ENCODE measurements at regions not wholly inside any gene's neighbourhood (a gene's known extent, or its start where the extent isn't known, plus 50 kb on each side); places are given as distances from the start of the nearest gene placed in this dataset.

DNA sequence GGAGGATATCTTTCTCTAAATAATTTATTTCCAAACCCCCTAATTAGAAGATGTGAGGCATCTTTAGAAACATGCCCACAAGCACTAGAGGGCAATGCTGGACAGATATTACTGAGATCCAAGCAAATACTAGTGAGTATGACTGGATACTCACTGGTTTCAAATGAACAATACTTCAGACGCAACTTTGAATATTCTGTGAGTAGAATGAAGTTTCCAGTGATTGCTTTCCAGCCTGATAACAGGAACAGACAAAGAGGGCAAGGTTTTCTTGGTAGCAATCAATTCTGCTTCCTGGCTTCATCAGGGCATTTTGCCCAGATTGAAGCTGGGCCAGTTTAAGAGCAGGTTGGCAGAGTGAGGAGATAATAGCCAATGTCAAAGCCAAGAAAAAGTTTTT is 442.6 kb upstream of the PDZRN3 start:
- no peak overlapping the region for H3K9ac ChIP-seq (ENCODE audit: low read depth in 1 of 3, low read length in 3 of 3)
- H3K9me3 ChIP-seq (ENCODE audit: control insufficient read depth in 3 of 3, low read length in 3 of 3): peaks cover 0 to 3% (median 0%) of the 10 kb centered on the region in 3 donors
- no peaks in the 10 kb centered on the region for H3K36me3 ChIP-seq (ENCODE audit: control insufficient read depth in 3 of 3, insufficient read depth in 3 of 3, low read length in 3 of 3)
- H3K4me3 ChIP-seq (ENCODE audit: low read length in 3 of 3): no peak overlapping the region
- H3K4me1 ChIP-seq (ENCODE audit: control insufficient read depth in 3 of 3, insufficient read depth in 3 of 3, low read length in 3 of 3): no peaks in the 10 kb centered on the region
- no peaks in the 10 kb centered on the region for H3K27me3 ChIP-seq (ENCODE audit: control insufficient read depth in 3 of 3, insufficient read depth in 3 of 3, low read length in 3 of 3)
- H3K27ac ChIP-seq (ENCODE audit: low read depth, low read length): no peak overlapping the region

DNA sequence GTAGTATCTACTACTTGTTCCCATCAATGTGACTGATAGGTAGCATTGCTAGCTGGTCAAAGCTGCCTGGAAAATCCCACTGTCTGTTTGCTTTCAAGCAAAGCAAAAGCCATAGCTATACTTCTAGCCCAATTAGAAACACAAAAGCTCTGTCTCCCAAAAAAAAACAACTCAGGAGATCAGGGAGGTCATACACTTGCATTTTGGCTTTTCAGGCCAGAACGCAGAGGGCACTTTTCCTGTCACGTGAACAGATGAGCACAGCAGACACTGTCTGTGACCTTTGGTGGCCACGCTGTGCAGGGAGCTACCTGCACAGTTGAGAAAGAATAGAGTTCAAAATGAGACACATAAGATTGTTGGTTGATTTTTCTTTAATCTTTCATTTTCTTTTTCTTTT is 441.7 kb upstream of the PDZRN3 start:
- no peak overlapping the region for H3K27ac ChIP-seq (ENCODE audit: low read depth, low read length)
- H3K4me1 ChIP-seq (ENCODE audit: control insufficient read depth in 3 of 3, insufficient read depth in 3 of 3, low read length in 3 of 3): no peaks in the 10 kb centered on the region
- no peaks in the 10 kb centered on the region for H3K27me3 ChIP-seq (ENCODE audit: control insufficient read depth in 3 of 3, insufficient read depth in 3 of 3, low read length in 3 of 3)
- H3K9ac ChIP-seq (ENCODE audit: low read depth in 1 of 3, low read length in 3 of 3): no peak overlapping the region
- no peak overlapping the region for H3K4me3 ChIP-seq (ENCODE audit: low read length in 3 of 3)
- no peaks in the 10 kb centered on the region for H3K36me3 ChIP-seq (ENCODE audit: control insufficient read depth in 3 of 3, insufficient read depth in 3 of 3, low read length in 3 of 3)
- peaks cover 0 to 3% (median 0%) of the 10 kb centered on the region in 3 donors for H3K9me3 ChIP-seq (ENCODE audit: control insufficient read depth in 3 of 3, low read length in 3 of 3)

DNA sequence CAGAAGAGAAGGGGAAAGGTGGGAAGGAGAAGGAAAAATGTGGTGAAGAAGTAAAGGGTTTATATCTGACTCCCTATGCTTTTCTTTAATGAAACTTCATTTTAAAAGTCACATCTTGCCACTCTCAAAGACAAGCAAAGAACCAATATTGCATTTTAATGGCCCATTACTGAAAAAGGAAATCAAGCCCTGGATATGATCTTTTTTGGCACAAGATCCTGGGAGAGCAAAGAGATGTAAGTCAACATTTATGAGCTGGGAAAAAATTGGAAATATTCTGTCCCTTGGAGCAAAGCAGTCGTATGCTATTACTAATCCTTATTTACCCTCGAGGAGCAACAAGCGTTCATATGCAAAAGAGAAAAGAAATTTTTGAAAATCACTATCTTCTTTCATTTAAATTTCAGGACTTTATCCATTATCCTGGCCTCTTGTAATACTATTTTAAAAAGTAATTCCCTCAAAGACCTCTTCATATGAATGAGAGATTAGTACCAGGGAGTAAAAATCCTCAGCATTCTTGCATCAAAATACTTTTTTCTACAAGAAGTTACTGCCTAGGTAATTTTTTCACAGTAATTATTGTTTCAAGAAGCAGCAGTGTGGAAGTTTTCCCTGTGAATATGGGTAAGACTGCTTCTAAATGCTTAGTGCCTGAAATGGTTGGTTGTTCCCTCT is 435.3 kb upstream of the PDZRN3 start:
- Histone ChIP-seq H3K4me1 (ENCODE audit: control insufficient read depth in 3 of 3, insufficient read depth in 3 of 3, low read length in 3 of 3) (no peaks in the 10 kb centered on the region), H3K27ac (ENCODE audit: low read depth, low read length) (no peak overlapping the region), H3K9ac (ENCODE audit: low read depth in 1 of 3, low read length in 3 of 3) (no peak overlapping the region), H3K9me3 (ENCODE audit: control insufficient read depth in 3 of 3, low read length in 3 of 3) (peaks cover 0 to 3% (median 0%) of the 10 kb centered on the region in 3 donors), H3K36me3 (ENCODE audit: control insufficient read depth in 3 of 3, insufficient read depth in 3 of 3, low read length in 3 of 3) (no peaks in the 10 kb centered on the region), H3K27me3 (ENCODE audit: control insufficient read depth in 3 of 3, insufficient read depth in 3 of 3, low read length in 3 of 3) (no peaks in the 10 kb centered on the region), H3K4me3 (ENCODE audit: low read length in 3 of 3) (no peak overlapping the region)

DNA sequence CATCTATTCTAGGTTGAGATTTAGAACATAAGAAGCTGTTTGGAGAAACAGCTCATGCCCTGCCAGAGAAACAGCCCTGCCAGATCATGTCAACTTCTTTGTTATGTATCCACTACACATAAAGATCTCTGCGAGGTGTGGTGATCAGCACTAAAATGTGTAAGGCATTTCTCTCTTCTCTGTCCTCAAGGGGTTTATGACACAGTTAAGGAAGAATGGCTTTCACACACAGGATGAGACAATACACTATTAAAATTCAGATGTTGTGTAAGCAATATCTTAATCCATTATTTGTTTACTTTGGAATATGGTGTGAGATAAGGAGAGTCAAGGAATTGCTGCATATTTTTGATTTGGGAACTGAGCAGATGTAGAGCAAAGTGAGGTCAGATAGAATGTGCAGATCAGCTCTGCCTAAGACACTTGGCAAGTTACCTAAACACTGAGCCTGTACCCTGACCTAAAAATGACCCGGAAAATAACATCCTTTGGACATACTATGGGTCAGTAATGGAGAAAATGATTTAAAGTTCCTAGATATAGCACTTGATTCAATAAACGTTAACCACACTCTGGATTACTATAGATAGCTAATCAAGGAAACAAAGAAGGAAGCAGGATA is 434.7 kb upstream of the PDZRN3 start:
- Histone ChIP-seq H3K36me3 (ENCODE audit: control insufficient read depth in 3 of 3, insufficient read depth in 3 of 3, low read length in 3 of 3) (no peaks in the 10 kb centered on the region), H3K9me3 (ENCODE audit: control insufficient read depth in 3 of 3, low read length in 3 of 3) (peaks cover 0 to 3% (median 0%) of the 10 kb centered on the region in 3 donors), H3K9ac (ENCODE audit: low read depth in 1 of 3, low read length in 3 of 3) (no peak overlapping the region), H3K27ac (ENCODE audit: low read depth, low read length) (no peak overlapping the region), H3K4me3 (ENCODE audit: low read length in 3 of 3) (no peak overlapping the region), H3K4me1 (ENCODE audit: control insufficient read depth in 3 of 3, insufficient read depth in 3 of 3, low read length in 3 of 3) (no peaks in the 10 kb centered on the region), H3K27me3 (ENCODE audit: control insufficient read depth in 3 of 3, insufficient read depth in 3 of 3, low read length in 3 of 3) (no peaks in the 10 kb centered on the region)

DNA sequence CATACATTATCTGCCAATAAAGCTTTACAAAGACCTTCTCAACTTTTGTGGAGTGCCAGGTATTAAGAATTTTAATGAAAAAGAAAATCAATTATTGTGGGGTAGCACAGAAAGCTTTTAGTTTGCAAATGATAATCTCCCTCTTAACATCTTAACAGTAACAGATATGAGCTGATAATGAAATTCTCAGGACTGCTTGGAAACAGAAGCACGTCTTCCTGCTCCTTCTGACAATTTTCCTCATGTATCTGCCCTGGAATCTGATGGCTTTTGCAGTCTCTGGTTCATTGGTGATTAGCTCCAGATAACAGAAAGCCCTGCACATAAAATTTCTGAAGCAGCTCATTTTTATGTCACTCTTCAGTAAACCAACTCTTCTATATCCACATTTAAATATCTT is 432.4 kb upstream of the PDZRN3 start:
- no peaks in the 10 kb centered on the region for H3K27me3 ChIP-seq (ENCODE audit: control insufficient read depth in 3 of 3, insufficient read depth in 3 of 3, low read length in 3 of 3)
- no peaks in the 10 kb centered on the region for H3K9me3 ChIP-seq (ENCODE audit: control insufficient read depth in 3 of 3, low read length in 3 of 3)
- H3K36me3 ChIP-seq (ENCODE audit: control insufficient read depth in 3 of 3, insufficient read depth in 3 of 3, low read length in 3 of 3): no peaks in the 10 kb centered on the region
- H3K4me1 ChIP-seq (ENCODE audit: control insufficient read depth in 3 of 3, insufficient read depth in 3 of 3, low read length in 3 of 3): no peaks in the 10 kb centered on the region
- no peak overlapping the region for H3K9ac ChIP-seq (ENCODE audit: low read depth in 1 of 3, low read length in 3 of 3)
- H3K4me3 ChIP-seq (ENCODE audit: low read length in 3 of 3): no peak overlapping the region
- H3K27ac ChIP-seq (ENCODE audit: low read depth, low read length): no peak overlapping the region

DNA sequence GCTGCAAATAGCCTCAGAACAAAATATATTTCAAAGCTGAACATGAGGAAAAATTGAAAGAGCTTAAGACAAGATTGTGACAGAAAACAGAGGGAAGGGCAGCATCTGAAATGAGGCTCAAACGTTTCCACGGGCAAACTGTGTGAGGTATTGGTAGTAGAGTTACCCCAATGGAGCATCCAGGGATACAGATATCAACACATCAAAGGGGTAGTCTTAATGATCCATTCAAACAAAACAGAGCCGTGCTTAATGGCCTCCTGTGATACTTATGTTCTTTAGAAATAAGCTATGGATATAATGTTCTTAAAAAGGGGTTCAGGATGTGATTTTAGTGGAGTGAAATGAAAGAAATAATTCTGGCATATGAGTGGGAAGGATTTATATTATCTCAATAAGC is 430.3 kb upstream of the PDZRN3 start:
- no peak overlapping the region for H3K9ac ChIP-seq (ENCODE audit: low read depth in 1 of 3, low read length in 3 of 3)
- H3K27me3 ChIP-seq (ENCODE audit: control insufficient read depth in 3 of 3, insufficient read depth in 3 of 3, low read length in 3 of 3): no peaks in the 10 kb centered on the region
- H3K9me3 ChIP-seq (ENCODE audit: control insufficient read depth in 3 of 3, low read length in 3 of 3): no peaks in the 10 kb centered on the region
- no peak overlapping the region for H3K27ac ChIP-seq (ENCODE audit: low read depth, low read length)
- no peaks in the 10 kb centered on the region for H3K4me1 ChIP-seq (ENCODE audit: control insufficient read depth in 3 of 3, insufficient read depth in 3 of 3, low read length in 3 of 3)
- H3K36me3 ChIP-seq (ENCODE audit: control insufficient read depth in 3 of 3, insufficient read depth in 3 of 3, low read length in 3 of 3): no peaks in the 10 kb centered on the region
- no peak overlapping the region for H3K4me3 ChIP-seq (ENCODE audit: low read length in 3 of 3)

DNA sequence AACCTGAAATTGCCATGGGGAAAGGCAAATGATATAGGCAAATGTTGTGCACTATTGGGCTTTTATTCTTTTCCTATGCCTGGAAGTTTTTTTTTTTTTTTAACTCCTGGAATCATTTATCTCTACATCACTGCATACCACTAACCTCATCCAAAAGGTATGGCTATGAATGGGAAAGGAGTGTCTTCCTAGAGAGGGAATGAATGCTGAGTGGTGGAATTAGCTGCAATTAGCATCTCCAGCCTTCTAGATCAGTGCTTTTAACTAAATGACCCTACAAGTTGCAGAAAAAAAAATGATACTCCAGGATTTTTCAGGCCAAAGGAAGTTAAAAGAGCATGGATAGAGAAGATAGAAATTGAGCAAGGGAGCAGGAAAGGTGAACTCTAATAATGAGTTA is 429.8 kb upstream of the PDZRN3 start:
- no peaks in the 10 kb centered on the region for H3K27me3 ChIP-seq (ENCODE audit: control insufficient read depth in 3 of 3, insufficient read depth in 3 of 3, low read length in 3 of 3)
- H3K36me3 ChIP-seq (ENCODE audit: control insufficient read depth in 3 of 3, insufficient read depth in 3 of 3, low read length in 3 of 3): no peaks in the 10 kb centered on the region
- H3K27ac ChIP-seq (ENCODE audit: low read depth, low read length): no peak overlapping the region
- H3K9ac ChIP-seq (ENCODE audit: low read depth in 1 of 3, low read length in 3 of 3): no peak overlapping the region
- H3K4me3 ChIP-seq (ENCODE audit: low read length in 3 of 3): no peak overlapping the region
- H3K4me1 ChIP-seq (ENCODE audit: control insufficient read depth in 3 of 3, insufficient read depth in 3 of 3, low read length in 3 of 3): no peaks in the 10 kb centered on the region
- no peaks in the 10 kb centered on the region for H3K9me3 ChIP-seq (ENCODE audit: control insufficient read depth in 3 of 3, low read length in 3 of 3)

DNA sequence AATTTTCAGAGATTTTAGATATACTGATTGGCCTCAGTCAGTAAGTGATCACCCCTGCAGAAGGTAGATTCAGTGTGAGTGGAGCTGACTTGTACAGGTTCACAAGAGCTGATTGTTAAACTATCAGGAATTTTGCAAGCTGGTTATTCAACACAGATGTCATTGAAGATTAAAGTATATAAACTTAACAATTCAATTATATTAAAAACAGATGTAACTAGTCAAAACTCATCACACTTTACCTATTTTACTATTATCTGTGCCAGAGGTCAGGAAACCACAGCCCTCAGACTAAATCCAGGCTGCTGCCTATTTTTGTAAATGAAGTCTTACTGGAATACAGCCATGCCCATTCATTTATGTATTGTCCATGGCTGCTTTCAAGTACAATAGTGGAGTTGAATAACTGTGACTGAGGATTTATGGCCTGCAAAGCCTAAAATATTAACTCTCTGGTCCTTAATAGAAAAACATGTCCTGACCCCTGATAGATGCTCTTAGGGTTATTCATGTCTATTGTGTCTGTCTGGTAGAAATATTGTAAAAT is 429.3 kb upstream of the PDZRN3 start:
- Histone ChIP-seq H3K36me3 (ENCODE audit: control insufficient read depth in 3 of 3, insufficient read depth in 3 of 3, low read length in 3 of 3) (no peaks in the 10 kb centered on the region), H3K9ac (ENCODE audit: low read depth in 1 of 3, low read length in 3 of 3) (no peak overlapping the region), H3K27ac (ENCODE audit: low read depth, low read length) (no peak overlapping the region), H3K9me3 (ENCODE audit: control insufficient read depth in 3 of 3, low read length in 3 of 3) (no peaks in the 10 kb centered on the region), H3K4me3 (ENCODE audit: low read length in 3 of 3) (no peak overlapping the region), H3K4me1 (ENCODE audit: control insufficient read depth in 3 of 3, insufficient read depth in 3 of 3, low read length in 3 of 3) (no peaks in the 10 kb centered on the region), H3K27me3 (ENCODE audit: control insufficient read depth in 3 of 3, insufficient read depth in 3 of 3, low read length in 3 of 3) (no peaks in the 10 kb centered on the region)

DNA sequence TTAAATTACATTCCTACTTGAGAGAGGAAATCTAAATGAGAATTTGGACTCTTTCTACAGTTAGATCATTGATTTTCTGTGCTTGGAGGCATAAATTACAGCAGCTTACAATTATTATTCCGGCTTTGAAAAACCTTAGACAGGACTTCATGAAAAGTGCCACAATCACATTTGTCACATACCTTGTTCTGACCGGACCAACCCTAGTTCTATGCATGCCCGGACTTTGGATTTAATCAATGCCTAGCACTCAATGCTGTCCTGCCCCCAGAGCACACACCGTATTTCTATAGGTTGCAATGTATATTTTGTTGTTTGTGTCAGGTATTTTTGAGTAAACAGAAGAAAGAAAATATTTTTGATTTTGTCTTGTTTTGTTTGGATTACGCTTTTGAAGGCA is 424.7 kb upstream of the PDZRN3 start:
- no peaks in the 10 kb centered on the region for H3K36me3 ChIP-seq (ENCODE audit: control insufficient read depth in 3 of 3, insufficient read depth in 3 of 3, low read length in 3 of 3)
- H3K9ac ChIP-seq (ENCODE audit: low read depth in 1 of 3, low read length in 3 of 3): no peak overlapping the region
- no peaks in the 10 kb centered on the region for H3K27me3 ChIP-seq (ENCODE audit: control insufficient read depth in 3 of 3, insufficient read depth in 3 of 3, low read length in 3 of 3)
- H3K9me3 ChIP-seq (ENCODE audit: control insufficient read depth in 3 of 3, low read length in 3 of 3): no peaks in the 10 kb centered on the region
- H3K27ac ChIP-seq (ENCODE audit: low read depth, low read length): no peak overlapping the region
- no peak overlapping the region for H3K4me3 ChIP-seq (ENCODE audit: low read length in 3 of 3)
- H3K4me1 ChIP-seq (ENCODE audit: control insufficient read depth in 3 of 3, insufficient read depth in 3 of 3, low read length in 3 of 3): no peaks in the 10 kb centered on the region

DNA sequence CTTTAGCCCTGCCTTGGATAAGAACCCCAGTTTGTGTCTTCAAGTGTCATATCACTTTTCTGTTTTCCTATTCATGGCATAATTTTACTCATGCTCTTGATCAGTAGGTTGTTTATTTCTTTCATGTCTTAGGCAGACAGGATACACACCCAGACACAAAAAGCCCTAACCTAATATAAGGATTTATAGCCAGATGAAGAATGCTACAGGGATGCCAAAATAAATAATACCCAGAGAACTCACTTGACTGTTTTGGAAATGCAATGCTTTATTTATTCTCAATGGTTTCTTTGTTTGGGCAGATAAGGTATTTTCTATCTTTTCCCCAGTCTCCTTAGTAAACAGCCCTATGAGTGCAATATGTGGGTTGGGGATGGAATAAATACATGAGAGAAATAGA is 424.0 kb upstream of the PDZRN3 start:
- Histone ChIP-seq H3K27me3 (ENCODE audit: control insufficient read depth in 3 of 3, insufficient read depth in 3 of 3, low read length in 3 of 3) (no peaks in the 10 kb centered on the region), H3K36me3 (ENCODE audit: control insufficient read depth in 3 of 3, insufficient read depth in 3 of 3, low read length in 3 of 3) (no peaks in the 10 kb centered on the region), H3K27ac (ENCODE audit: low read depth, low read length) (no peak overlapping the region), H3K9ac (ENCODE audit: low read depth in 1 of 3, low read length in 3 of 3) (no peak overlapping the region), H3K4me3 (ENCODE audit: low read length in 3 of 3) (no peak overlapping the region), H3K4me1 (ENCODE audit: control insufficient read depth in 3 of 3, insufficient read depth in 3 of 3, low read length in 3 of 3) (no peaks in the 10 kb centered on the region), H3K9me3 (ENCODE audit: control insufficient read depth in 3 of 3, low read length in 3 of 3) (no peaks in the 10 kb centered on the region)

Measured in skeletal muscle tissue (tissue), 3 donors.